Adrenal gland (tissue), 5 donors: ENCODE measurements at regions not wholly inside any gene's neighbourhood (a gene's known extent, or its start where the extent isn't known, plus 50 kb on each side); places are given as distances from the start of the nearest gene placed in this dataset.

Experiments used
- POLR2A ChIP-seq, 2 donors: fragments of 450-650 bp; IDR thresholded peaks; one replicate each; pipeline ENCODE4 v1.6.1; 2017; ENCODE audit warnings: antibody characterized with exemption in 2 of 2, mild to moderate bottlenecking in 2 of 2, moderate library complexity in 1 of 2
- TF ChIP-seq, protein P1 (sequence below), 6 experiments: fragments of 450-650 bp in 4 of 6; fragments of 200-600 bp in 2 of 6; sonication (generic) in 1 of 6; IDR thresholded peaks; 1 replicate in 5 of 6; 2 replicates in 1 of 6; pipeline versions ENCODE4 v1.5.1 to v1.8.0; 2016 to 2021; ENCODE audit warnings: antibody characterized with exemption in 6 of 6, mild to moderate bottlenecking in 2 of 6, moderate library complexity in 1 of 6
- donor health status: DM: no; HTN: no; CAD: no.

DNA sequence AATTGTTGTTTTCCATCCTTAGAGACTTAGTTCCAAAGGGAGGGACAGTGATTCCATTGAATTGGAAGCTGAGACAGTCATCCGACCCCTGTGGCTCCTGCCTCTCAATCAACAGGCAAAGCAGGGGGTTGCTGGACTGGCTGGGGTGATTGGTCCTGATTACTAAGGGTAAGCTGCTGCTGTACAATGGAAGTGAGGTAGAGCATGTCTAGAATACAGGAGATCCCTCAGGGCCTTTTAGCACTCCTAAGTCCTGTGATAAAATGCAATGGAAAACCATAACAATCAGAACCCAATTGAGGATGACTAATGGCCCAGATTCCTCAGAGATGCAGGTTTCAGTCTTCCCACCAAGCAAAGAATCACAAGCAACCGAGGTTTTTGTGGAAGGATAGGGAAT, 127.6 kb downstream of the AASDH start:
- TF ChIP-seq, protein P1, sequence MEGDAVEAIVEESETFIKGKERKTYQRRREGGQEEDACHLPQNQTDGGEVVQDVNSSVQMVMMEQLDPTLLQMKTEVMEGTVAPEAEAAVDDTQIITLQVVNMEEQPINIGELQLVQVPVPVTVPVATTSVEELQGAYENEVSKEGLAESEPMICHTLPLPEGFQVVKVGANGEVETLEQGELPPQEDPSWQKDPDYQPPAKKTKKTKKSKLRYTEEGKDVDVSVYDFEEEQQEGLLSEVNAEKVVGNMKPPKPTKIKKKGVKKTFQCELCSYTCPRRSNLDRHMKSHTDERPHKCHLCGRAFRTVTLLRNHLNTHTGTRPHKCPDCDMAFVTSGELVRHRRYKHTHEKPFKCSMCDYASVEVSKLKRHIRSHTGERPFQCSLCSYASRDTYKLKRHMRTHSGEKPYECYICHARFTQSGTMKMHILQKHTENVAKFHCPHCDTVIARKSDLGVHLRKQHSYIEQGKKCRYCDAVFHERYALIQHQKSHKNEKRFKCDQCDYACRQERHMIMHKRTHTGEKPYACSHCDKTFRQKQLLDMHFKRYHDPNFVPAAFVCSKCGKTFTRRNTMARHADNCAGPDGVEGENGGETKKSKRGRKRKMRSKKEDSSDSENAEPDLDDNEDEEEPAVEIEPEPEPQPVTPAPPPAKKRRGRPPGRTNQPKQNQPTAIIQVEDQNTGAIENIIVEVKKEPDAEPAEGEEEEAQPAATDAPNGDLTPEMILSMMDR (IDR thresholded peaks at IDR 0.05), result no peak
- TF ChIP-seq POLR2A (IDR thresholded peaks at IDR 0.05), result no peak
